NCI-H146 treated with DMSO at 0.1 percent for 48 hours (cell line): ENCODE measurements at regions not wholly inside any gene's neighbourhood (a gene's known extent, or its start where the extent isn't known, plus 50 kb on each side); places are given as distances from the start of the nearest gene placed in this dataset.

Source experiments
- DNase-seq: peaks from one replicate; lab custom pipeline; 2025; ENCODE audit not compliant: unreplicated experiment; lab: John Stamatoyannopoulos, UW

DNA sequence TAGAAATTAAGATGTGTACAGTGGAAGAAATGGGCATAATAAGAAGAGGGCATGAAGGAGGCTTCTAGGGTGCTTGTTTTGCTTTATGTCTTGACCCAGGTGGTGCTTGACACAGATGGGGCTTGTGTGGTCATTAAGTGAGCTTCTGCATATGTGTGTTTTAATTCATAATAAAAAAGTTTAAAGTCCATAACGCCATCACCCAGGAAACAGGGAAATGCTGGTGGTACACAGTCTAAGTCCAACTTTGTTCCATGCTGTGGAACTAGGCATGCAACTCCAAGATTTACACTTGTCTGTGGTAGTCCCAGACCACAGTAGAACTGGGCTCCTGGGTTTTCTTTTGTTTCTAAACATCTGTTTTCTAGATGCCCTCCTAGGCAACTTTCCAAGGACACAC, 511.9 kb downstream of the MID1IP1 start:
- no peak for DNase-seq

- no peak for DNase-seq
Measured at GRCh38 chrX:39318506-39319343, 517.5 kb downstream of the MID1IP1 start.

- no peak for DNase-seq
Measured at GRCh38 chrX:39320165-39320564, 518.9 kb downstream of the MID1IP1 start.

- no peak for DNase-seq
Measured at GRCh38 chrX:39322496-39322895, 521.2 kb downstream of the MID1IP1 start.

- DNase-seq, result no peak
Measured at GRCh38 chrX:39324233-39324930, 523.1 kb downstream of the MID1IP1 start.

- DNase-seq, result no peak
Measured at GRCh38 chrX:39327255-39327654, 526.0 kb downstream of the MID1IP1 start.

- no peak for DNase-seq
Measured at GRCh38 chrX:39327705-39328104, 526.4 kb downstream of the MID1IP1 start.

DNA sequence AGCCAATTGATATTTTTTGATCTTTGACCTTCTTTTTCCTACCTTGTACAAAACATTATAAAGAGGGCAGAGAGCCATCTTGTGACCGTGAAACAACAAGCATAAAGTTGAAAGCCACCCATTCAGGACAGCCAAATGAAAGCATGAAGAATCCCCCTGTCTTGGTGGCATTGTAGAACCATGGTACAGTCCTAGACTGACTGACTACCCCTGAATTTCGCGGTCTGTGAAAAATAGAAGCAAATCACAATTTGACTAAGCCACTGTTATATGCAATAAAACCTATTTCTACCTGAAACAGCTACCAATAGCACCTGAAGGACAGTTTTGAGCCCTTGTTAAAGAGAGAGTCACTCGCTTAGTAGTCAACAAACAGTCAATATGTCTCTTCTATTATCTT, 527.4 kb downstream of the MID1IP1 start:
- DNase-seq, result no peak

DNA sequence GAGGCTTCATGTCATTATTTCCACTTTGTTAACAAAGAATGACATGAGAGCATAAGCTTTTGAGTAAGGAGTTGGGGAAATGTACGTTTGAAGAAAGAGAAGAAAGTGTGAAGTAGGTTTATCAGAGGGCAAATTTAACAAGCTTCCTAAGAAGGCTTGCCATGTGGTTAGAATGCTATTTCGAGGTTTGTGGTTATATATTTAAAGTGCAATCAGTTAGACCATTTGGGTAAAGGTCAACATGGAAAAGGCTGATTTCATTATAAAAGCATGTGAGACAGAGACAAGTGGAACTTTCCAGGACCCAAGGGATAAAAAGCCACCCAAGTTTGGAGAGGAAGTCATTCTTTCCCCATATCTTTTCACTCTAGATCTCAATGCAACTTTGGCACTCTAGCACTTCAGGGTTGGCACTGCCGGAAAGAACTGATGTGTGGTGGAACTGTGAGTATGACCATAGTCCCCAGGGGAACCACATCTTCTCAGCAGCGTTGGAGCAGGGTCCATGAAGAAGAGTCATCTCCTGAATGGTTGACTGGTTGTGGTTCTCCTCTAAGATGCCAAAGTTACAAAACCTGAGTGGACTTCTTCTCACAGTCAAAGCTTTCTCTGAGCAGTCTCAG, 529.9 kb downstream of the MID1IP1 start:
- no peak for DNase-seq

- DNase-seq, result no peak
Measured at GRCh38 chrX:39333451-39333850, 532.2 kb downstream of the MID1IP1 start.

- peak; percentile 36 for DNase-seq
Measured at GRCh38 chrX:39335513-39336235, 534.4 kb downstream of the MID1IP1 start.

- DNase-seq, result peak; percentile 3
Measured at GRCh38 chrX:39336671-39337311, 535.5 kb downstream of the MID1IP1 start.

DNA sequence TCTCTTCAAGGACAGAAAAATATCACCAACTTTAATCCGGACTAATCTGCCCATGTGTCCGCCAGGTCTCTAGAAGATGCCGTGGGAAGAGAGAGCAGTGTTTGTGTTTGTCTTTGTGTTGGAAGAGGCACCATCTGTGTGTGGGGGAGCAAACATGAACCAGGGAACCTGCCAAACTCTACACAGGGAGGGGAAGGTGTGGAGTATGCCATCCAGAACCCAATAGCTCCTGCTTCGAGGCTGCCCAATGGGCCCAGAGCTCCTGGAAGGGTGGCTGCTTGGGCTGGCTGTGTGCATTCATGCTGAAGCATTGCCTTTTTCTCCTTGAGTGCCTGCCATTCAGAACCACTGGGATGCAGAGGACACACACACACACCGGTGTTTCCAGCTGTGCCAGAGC, 536.2 kb downstream of the MID1IP1 start:
- no peak for DNase-seq

DNA sequence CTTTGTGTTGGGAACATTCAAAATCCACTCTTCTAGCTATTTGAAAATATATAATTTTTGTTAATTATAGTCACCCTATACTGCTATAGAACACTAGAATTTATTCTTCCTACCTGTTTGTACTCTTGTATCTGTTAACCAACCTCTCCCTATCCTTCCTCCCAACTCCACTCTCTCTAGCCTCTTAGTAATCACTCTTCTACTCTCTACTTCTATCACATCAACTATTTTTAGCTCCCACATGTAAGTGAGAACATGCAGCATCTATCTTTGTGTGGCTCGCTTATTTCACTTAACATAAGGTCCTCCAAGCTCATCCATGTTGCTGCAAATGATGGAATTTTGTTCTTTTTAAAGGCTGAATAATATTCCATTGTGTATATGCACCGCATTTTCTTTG, 537.3 kb downstream of the MID1IP1 start:
- DNase-seq, result no peak

GRCh38 chrX:39356119-39356807, 555.0 kb downstream of the MID1IP1 start:
- DNase-seq, result no peak

DNA sequence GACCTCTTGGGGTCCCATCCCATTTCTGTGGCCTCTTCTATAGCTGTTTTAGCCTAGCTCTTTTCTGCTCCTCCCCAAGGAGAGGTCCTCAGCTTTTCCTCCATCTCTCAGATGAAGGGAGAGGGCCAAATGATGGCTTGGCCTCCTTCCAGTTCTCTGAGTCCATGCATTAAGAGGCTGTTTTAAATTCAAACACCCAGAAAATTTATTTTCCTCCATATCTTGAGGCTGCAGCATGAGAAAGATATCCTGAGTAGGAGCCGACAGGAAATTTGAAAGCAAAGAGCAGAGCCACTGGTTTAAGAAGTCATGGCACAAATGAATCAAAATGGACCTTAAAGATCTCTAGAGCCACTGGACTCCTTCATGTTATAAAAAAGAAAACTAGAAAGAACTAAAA, 558.8 kb downstream of the MID1IP1 start:
- DNase-seq, result no peak

DNA sequence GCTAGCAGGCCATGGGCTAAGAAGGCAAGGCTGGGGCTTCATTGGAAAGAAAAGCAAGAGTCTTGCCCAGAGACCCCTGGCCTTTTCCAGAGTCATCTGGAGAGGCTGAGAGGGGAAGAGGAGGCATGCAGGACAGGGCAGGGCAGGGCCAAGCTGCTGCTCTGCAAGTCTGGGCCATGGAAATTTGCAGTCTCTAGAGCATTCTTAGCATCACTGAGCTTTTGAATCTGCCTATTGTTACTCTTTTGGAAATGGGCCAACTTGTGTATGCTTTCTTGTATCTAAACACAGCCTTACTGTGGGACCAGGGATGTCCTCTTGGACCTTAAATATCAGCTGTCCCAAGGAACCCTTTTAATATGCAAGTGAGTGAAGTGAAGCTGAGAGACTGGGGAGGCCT, 560.5 kb downstream of the MID1IP1 start:
- no peak for DNase-seq

- no peak for DNase-seq
Measured at GRCh38 chrX:39367416-39367815, 566.2 kb downstream of the MID1IP1 start.

- DNase-seq, result no peak
Measured at GRCh38 chrX:39372115-39372514, 570.9 kb downstream of the MID1IP1 start.

GRCh38 chrX:39377157-39377556, 575.9 kb downstream of the MID1IP1 start:
- no peak for DNase-seq
